ENCODE measurements at regions not wholly inside any gene's neighbourhood (a gene's known extent, or its start where the extent isn't known, plus 50 kb on each side); places are given as distances from the start of the nearest gene placed in this dataset.
"Not testable (repeated sequence)": the region's sequence is repeated elsewhere in the genome, so short reads cannot be mapped to it uniquely, and the experiment has no call there.

GRCh38 chrX:96204928-96205327 is 479.7 kb upstream of the DIAPH2 start:
- Histone ChIP-seq H3K4me3 (no peak overlapping the region), H3K27me3 (no peaks in the 10 kb centered on the region), H3K36me3 (no peaks in the 10 kb centered on the region), H3K27ac (no peak overlapping the region), H3K9me3 (peaks cover 0 to 6% of the 10 kb centered on the region in 2 donors), H3K4me1 (no peaks in the 10 kb centered on the region)
- DNase-seq (ENCODE audit: low spot score) = no peak
- TF ChIP-seq, protein P1, sequence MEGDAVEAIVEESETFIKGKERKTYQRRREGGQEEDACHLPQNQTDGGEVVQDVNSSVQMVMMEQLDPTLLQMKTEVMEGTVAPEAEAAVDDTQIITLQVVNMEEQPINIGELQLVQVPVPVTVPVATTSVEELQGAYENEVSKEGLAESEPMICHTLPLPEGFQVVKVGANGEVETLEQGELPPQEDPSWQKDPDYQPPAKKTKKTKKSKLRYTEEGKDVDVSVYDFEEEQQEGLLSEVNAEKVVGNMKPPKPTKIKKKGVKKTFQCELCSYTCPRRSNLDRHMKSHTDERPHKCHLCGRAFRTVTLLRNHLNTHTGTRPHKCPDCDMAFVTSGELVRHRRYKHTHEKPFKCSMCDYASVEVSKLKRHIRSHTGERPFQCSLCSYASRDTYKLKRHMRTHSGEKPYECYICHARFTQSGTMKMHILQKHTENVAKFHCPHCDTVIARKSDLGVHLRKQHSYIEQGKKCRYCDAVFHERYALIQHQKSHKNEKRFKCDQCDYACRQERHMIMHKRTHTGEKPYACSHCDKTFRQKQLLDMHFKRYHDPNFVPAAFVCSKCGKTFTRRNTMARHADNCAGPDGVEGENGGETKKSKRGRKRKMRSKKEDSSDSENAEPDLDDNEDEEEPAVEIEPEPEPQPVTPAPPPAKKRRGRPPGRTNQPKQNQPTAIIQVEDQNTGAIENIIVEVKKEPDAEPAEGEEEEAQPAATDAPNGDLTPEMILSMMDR (IDR thresholded peaks at IDR 0.05) = no peak

DNA sequence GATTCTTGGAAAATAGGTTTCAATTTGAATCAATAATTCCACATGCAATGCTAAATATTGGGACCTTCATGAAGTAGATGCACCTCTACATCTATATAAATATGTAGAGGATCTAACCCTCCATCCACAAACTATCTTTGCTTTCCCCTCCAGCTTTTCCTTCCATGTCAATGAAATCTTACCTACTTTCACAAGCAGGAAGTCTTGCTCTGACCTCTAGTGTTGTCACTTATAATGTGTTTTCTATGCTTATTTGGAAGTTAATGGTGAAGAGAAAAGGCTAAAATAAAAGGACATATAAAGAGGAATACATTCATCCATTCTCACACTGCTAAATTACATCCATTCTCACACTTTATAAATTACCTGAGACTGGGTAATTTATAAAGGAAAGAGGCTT is 472.7 kb upstream of the DIAPH2 start:
- TF ChIP-seq, protein P1 (IDR thresholded peaks at IDR 0.05) = no peak

GRCh38 chrX:96214681-96215080 is 470.0 kb upstream of the DIAPH2 start:
- not testable (repeated sequence) for H3K4me3 ChIP-seq; H3K36me3 ChIP-seq; H3K27me3 ChIP-seq; H3K9me3 ChIP-seq; DNase-seq (ENCODE audit: low spot score); H3K4me1 ChIP-seq; H3K27ac ChIP-seq

More for the DNA sequence above, 472.7 kb upstream of the DIAPH2 start:
- H3K4me3 ChIP-seq = no peak overlapping the region
- H3K4me1 ChIP-seq = no peaks in the 10 kb centered on the region
- H3K36me3 ChIP-seq = no peaks in the 10 kb centered on the region
- no peaks in the 10 kb centered on the region for H3K27me3 ChIP-seq
- H3K27ac ChIP-seq = no peak overlapping the region
- peaks cover 0 to 10% of the 10 kb centered on the region in 2 donors for H3K9me3 ChIP-seq
- no peak for DNase-seq (ENCODE audit: low spot score)

DNA sequence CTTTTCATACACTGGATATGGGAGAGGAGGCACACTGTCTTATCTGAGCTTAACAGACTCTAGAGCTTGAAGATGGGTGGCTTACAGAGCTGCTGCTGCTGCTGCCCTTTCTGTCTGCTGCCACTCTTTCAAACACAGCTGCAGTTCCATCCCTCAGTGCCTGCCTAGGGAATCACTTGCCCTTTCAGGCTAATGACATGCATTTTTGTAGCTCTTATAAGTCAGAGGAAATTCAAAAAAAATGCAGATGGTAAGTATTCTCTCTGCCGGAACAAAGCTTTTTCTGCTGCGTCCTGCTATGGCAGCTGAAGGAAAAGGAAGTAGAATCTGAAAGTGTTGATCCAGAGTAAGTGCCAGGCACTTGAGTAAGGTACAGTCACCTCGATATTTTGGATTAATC is 460.4 kb upstream of the DIAPH2 start:
- Histone ChIP-seq H3K36me3 (no peaks in the 10 kb centered on the region), H3K4me3 (no peak overlapping the region), H3K27me3 (no peaks in the 10 kb centered on the region), H3K9me3 (no peaks in the 10 kb centered on the region), H3K27ac (no peak overlapping the region), H3K4me1 (no peaks in the 10 kb centered on the region)
- TF ChIP-seq, protein P1 (IDR thresholded peaks at IDR 0.05) = no peak
- DNase-seq (ENCODE audit: low spot score) = no peak

DNA sequence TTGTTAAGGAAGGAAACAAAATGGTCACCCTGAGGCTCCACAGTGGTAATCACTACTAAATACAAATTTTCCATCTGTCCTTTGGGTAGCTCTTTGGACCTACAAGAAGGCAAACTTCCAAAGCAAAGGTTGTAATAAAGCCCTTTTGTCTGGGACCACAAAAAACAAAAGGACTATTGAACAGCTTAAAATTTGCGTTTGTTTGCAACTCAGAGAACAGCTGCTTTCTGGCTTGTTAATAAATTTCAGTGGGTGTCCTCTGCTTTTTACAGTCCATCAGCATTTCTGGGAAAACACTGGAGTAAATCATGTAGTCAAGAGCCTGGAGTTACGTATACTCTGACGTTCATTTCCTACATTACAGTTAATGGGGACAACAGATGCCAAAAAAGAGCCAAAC is 439.7 kb upstream of the DIAPH2 start:
- H3K27me3 ChIP-seq = no peaks in the 10 kb centered on the region
- H3K4me3 ChIP-seq = no peak overlapping the region
- DNase-seq (ENCODE audit: low spot score) = no peak
- no peaks in the 10 kb centered on the region for H3K36me3 ChIP-seq
- H3K4me1 ChIP-seq = no peaks in the 10 kb centered on the region
- TF ChIP-seq, protein P1 (IDR thresholded peaks at IDR 0.05) = no peak
- no peaks in the 10 kb centered on the region for H3K9me3 ChIP-seq
- H3K27ac ChIP-seq = no peak overlapping the region

GRCh38 chrX:96246436-96246835 is 438.2 kb upstream of the DIAPH2 start:
- Histone ChIP-seq H3K27ac (no peak overlapping the region), H3K4me1 (no peaks in the 10 kb centered on the region), H3K4me3 (no peak overlapping the region), H3K9me3 (no peaks in the 10 kb centered on the region), H3K27me3 (no peaks in the 10 kb centered on the region), H3K36me3 (no peaks in the 10 kb centered on the region)
- TF ChIP-seq, protein P1 (IDR thresholded peaks at IDR 0.05) = no peak
- DNase-seq (ENCODE audit: low spot score) = no peak

Data from right atrium auricular region (tissue), 2 donors.